Lower leg skin (tissue), 4 donors: ENCODE measurements at regions not wholly inside any gene's neighbourhood (a gene's known extent, or its start where the extent isn't known, plus 50 kb on each side); places are given as distances from the start of the nearest gene placed in this dataset.

Source experiments
- DNase-seq, 2 donors: peaks; one replicate each; pipeline ENCODE4 v3.0.0-alpha.2; 2019; ENCODE audit warnings: low spot score in 2 of 2
- H3K4me3 ChIP-seq: fragments of 200-600 bp; sonication (generic); 2 replicates; pipeline ENCODE4 v1.5.1; 2017; ENCODE audit warnings: mild to moderate bottlenecking, low read depth; ENCODE audit not compliant: poor library complexity, severe bottlenecking
- POLR2A ChIP-seq, 2 donors: fragments of 450-650 bp; IDR thresholded peaks; one replicate each; pipeline ENCODE4 v1.6.1; 2016 to 2017; ENCODE audit warnings: antibody characterized with exemption in 2 of 2, mild to moderate bottlenecking in 1 of 2, moderate library complexity in 1 of 2
- WGBS, 2 donors: methylation state at CpG; one replicate each; pipeline ENCODE4 v1.1.5; 2018; 5-methylcytosine and 5-hydroxymethylcytosine counted together
- intact Hi-C: fragments of 100-400 bp; cut with DNase I; formaldehyde crosslinking; loops from one replicate; pipeline ENCODE4 v1.15.0; 2023; ENCODE audit warnings: low total_unique reads
- TF ChIP-seq, protein P1 (sequence below), 3 donors: fragments of 450-650 bp; IDR thresholded peaks; one replicate each; pipeline ENCODE4 v1.5.1; 2016; ENCODE audit warnings: antibody characterized with exemption in 3 of 3, mild to moderate bottlenecking in 3 of 3, moderate library complexity in 2 of 3

DNA sequence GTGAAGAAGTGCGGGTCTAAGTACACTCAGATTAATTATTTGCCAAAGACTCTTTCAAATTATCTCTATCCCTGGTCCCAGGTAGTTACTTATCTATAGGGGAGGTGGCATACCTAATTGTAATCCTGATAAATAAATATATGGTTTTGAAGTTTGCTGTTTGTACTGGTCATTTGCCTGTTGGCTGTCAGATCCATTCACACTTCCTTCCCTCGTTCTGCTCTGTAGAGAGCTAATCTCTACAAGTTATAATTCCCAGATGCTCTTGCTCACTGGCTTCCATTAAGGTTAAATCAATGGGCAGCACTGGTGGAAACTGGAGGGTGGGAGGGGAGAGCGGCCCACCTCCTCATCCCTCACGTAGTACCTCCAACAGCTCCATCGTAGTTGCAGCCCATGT lies 447.1 kb downstream of the TXNL1 start:
- no peak for DNase-seq
- 95 to 97% methylated on average over 5 of the region's 5 CpGs for WGBS, 2 donors
- TF ChIP-seq POLR2A (IDR thresholded peaks at IDR 0.05): no peak
- TF ChIP-seq, protein P1, sequence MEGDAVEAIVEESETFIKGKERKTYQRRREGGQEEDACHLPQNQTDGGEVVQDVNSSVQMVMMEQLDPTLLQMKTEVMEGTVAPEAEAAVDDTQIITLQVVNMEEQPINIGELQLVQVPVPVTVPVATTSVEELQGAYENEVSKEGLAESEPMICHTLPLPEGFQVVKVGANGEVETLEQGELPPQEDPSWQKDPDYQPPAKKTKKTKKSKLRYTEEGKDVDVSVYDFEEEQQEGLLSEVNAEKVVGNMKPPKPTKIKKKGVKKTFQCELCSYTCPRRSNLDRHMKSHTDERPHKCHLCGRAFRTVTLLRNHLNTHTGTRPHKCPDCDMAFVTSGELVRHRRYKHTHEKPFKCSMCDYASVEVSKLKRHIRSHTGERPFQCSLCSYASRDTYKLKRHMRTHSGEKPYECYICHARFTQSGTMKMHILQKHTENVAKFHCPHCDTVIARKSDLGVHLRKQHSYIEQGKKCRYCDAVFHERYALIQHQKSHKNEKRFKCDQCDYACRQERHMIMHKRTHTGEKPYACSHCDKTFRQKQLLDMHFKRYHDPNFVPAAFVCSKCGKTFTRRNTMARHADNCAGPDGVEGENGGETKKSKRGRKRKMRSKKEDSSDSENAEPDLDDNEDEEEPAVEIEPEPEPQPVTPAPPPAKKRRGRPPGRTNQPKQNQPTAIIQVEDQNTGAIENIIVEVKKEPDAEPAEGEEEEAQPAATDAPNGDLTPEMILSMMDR (IDR thresholded peaks at IDR 0.05): no peak
- intact Hi-C loops: no loop called here
- H3K4me3 ChIP-seq: no peak overlapping the region

- intact Hi-C loops: no loop called here
- no peak overlapping the region for H3K4me3 ChIP-seq
- no peak for DNase-seq
- TF ChIP-seq POLR2A (IDR thresholded peaks at IDR 0.05): no peak
- TF ChIP-seq, protein P1 (IDR thresholded peaks at IDR 0.05): no peak
- WGBS, 2 donors: 95 to 96% methylated on average over 20 of the region's 20 CpGs
Observed at GRCh38 chr18:56189615-56190014, 448.8 kb downstream of the TXNL1 start.

DNA sequence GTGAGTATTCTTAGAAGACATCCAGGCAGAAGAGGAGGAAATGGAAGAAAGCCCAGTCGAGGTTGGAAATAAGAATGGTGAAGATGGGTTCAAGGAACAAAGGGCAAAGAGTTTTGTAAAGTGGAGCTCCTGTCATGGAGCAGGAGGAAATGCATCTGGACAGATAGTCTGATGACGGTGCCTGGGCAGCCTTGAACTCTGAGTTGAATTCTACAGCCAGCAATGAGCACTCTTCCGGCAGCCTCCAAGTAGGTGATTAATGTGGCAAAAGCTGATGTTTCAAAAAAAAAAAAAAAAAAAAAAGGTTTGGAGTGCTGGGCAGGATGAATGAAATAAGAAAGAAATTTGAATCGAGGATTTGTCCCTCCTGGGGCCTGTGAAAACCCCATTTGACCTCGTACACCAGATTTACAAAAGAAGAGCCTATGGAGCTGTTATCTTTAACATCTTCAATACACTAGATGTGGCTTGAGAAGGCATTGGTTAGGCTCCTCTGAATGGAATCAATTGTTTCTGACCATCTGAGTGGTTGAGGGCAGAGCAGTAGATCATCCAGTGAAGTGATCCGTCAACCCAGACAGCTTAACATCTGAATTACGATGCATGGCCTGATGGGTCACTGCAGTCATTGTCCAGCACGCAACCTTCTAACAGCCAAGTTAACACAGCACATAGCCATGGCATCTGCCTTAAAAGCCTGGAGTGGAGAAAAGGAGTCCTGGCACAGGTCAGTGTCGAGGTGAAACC lies 449.7 kb downstream of the TXNL1 start:
- H3K4me3 ChIP-seq: no peak overlapping the region
- no peak for TF ChIP-seq POLR2A (IDR thresholded peaks at IDR 0.05)
- TF ChIP-seq, protein P1 (IDR thresholded peaks at IDR 0.05): no peak
- intact Hi-C loops: no loop called here
- WGBS, 2 donors: 84 to 87% methylated on average over 9 of the region's 9 CpGs
- DNase-seq: no peak

DNA sequence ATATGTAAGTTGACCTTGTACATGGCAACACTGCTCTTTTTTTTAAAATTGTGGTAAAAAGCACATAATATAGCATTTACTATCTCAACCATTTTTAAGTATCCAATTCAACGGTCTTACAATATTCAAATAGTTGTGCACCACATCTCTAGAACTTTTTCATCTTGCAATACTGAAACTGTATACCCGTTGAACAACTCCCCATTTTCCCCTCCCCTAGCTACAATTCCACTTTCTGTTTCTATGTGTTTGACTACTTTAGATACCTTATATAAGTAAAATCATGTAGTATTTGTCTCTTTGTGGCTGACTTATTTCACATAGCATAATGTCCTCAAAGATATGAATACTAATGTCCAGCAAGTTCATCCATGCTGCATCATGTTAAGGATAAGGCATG lies 452.1 kb downstream of the TXNL1 start:
- no peak for DNase-seq
- no peak overlapping the region for H3K4me3 ChIP-seq
- TF ChIP-seq, protein P1 (IDR thresholded peaks at IDR 0.05): no peak
- no peak for TF ChIP-seq POLR2A (IDR thresholded peaks at IDR 0.05)
- WGBS, 2 donors: 94 to 95% methylated on average over 2 of the region's 2 CpGs
- intact Hi-C loops: no loop called here

DNA sequence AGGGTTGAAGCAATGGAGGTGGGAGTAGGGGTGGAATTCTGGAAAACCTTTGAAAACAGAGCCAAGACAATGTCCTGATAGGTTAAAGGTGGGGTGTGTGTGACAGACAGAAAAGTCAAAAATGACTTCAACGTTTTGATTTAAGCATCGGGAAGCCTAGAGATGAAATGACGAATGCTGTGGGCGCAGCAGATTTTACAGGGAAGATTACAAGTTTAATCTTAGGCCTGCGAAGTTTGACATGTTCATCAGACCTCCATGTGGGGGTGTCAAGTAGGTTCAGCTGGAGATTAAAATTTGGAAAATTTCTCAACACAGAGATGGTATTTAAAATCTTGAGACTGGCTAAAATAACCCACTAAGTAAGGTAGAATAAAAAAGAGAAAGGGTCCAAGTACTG lies 453.3 kb downstream of the TXNL1 start:
- H3K4me3 ChIP-seq: no peak overlapping the region
- no peak for TF ChIP-seq POLR2A (IDR thresholded peaks at IDR 0.05)
- TF ChIP-seq, protein P1 (IDR thresholded peaks at IDR 0.05): no peak
- intact Hi-C loops: no loop called here
- DNase-seq: no peak
- WGBS, 2 donors: 91% methylated on average over 5 of the region's 5 CpGs

DNA sequence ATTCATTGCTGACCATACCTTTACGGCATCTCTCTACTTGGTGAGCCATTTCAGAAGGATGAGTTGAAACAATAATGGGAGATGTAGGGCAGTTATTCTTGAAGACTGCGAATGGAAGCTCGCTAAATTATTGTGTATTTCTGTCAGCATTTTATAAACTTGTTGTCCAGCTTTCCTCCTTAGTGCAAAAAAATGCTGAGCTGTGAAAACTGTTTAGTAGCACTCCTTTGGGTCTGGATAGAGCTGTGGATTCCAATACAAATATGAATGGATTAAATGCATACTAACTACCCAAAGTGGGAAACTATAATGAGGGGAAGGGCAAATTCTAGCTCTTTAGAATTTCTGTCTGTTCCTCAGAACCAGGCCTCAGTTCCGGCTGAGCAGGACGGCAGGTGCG lies 461.6 kb downstream of the TXNL1 start:
- TF ChIP-seq, protein P1 (IDR thresholded peaks at IDR 0.05): no peak
- TF ChIP-seq POLR2A (IDR thresholded peaks at IDR 0.05): no peak
- no peak for DNase-seq
- 96 to 98% methylated on average over 6 of the region's 6 CpGs for WGBS, 2 donors
- H3K4me3 ChIP-seq: no peak overlapping the region
- intact Hi-C loops: no loop called here
